GM12891 (cell line): ENCODE measurements at regions not wholly inside any gene's neighbourhood (a gene's known extent, or its start where the extent isn't known, plus 50 kb on each side); places are given as distances from the start of the nearest gene placed in this dataset.

Experiments
- DNase-seq: peaks from one replicate; pipeline ENCODE4 v3.0.0; 2011; ENCODE audit warnings: low spot score; ENCODE audit not compliant: insufficient read length
- FAIRE-seq: peaks from 2 replicates; lab custom pipeline; 2011; peaks lifted over from hg19 to GRCh38; lab: Jason Lieb, UNC
- PAX5 ChIP-seq: IDR thresholded peaks from 2 replicates; pipeline ENCODE4 v1.6.1; 2011; ENCODE audit warnings: low read length, moderate library complexity, mild to moderate bottlenecking; ENCODE audit not compliant: insufficient read depth, severe bottlenecking
- POLR2A ChIP-seq: IDR thresholded peaks from 2 replicates; pipeline ENCODE4 v1.6.1; 2011; ENCODE audit warnings: low read depth, low read length, control low read depth
- POLR2AphosphoS5 ChIP-seq: IDR thresholded peaks from 2 replicates; pipeline ENCODE4 v1.6.1; 2011; ENCODE audit warnings: low read depth, low read length, control low read depth
- POU2F2 ChIP-seq: IDR thresholded peaks from 2 replicates; pipeline ENCODE4 v1.6.1; 2011; ENCODE audit warnings: low read depth, mild to moderate bottlenecking, control low read depth, low read length, moderate library complexity
- SPI1 ChIP-seq: IDR thresholded peaks from 2 replicates; pipeline ENCODE4 v1.6.1; 2011; ENCODE audit warnings: low read depth, low read length, control low read depth
- TAF1 ChIP-seq: IDR thresholded peaks from 2 replicates; pipeline ENCODE4 v1.6.1; 2011; ENCODE audit warnings: low read depth, low read length, control low read depth

GRCh38 chr10:121409466-121410104 lies 188.7 kb downstream of the FGFR2 start:
- FAIRE-seq = no peak
- TF ChIP-seq TAF1 = no peak
- no peak for TF ChIP-seq POLR2AphosphoS5
- no peak for TF ChIP-seq PAX5
- no peak for TF ChIP-seq POLR2A
- no peak for TF ChIP-seq SPI1
- no peak for TF ChIP-seq POU2F2
- no peak for DNase-seq

- no peak for TF ChIP-seq POU2F2
- TF ChIP-seq TAF1 = no peak
- TF ChIP-seq POLR2A = no peak
- no peak for TF ChIP-seq POLR2AphosphoS5
- no peak for TF ChIP-seq PAX5
- no peak for TF ChIP-seq SPI1
- no peak for FAIRE-seq
- DNase-seq = no peak
These were observed 187.2 kb downstream of the FGFR2 start for GRCh38 chr10:121411004-121411403.

GRCh38 chr10:121413951-121414350 lies 184.3 kb downstream of the FGFR2 start:
- no peak for DNase-seq
- no peak for FAIRE-seq
- no peak for TF ChIP-seq TAF1
- no peak for TF ChIP-seq PAX5
- TF ChIP-seq POLR2AphosphoS5 = no peak
- no peak for TF ChIP-seq SPI1
- no peak for TF ChIP-seq POU2F2
- TF ChIP-seq POLR2A = no peak

- no peak for TF ChIP-seq TAF1
- TF ChIP-seq POLR2AphosphoS5 = no peak
- no peak for TF ChIP-seq SPI1
- no peak for TF ChIP-seq POU2F2
- TF ChIP-seq POLR2A = no peak
- TF ChIP-seq PAX5 = no peak
- DNase-seq (no peak), FAIRE-seq (no peak)
These were observed 183.7 kb downstream of the FGFR2 start for GRCh38 chr10:121414366-121415062.

- TF ChIP-seq PAX5 (no peak), POU2F2 (no peak), POLR2AphosphoS5 (no peak), SPI1 (no peak), POLR2A (no peak)
- no peak for DNase-seq
- no peak for FAIRE-seq
These were observed 183.2 kb downstream of the FGFR2 start for GRCh38 chr10:121415063-121415399.

GRCh38 chr10:121416071-121416470 lies 182.2 kb downstream of the FGFR2 start:
- FAIRE-seq = no peak
- no peak for DNase-seq
- TF ChIP-seq POLR2AphosphoS5 = no peak
- TF ChIP-seq TAF1 = no peak
- TF ChIP-seq PAX5 = no peak
- no peak for TF ChIP-seq POLR2A
- no peak for TF ChIP-seq POU2F2
- no peak for TF ChIP-seq SPI1

GRCh38 chr10:121417298-121417697 lies 180.9 kb downstream of the FGFR2 start:
- TF ChIP-seq POU2F2 (no peak), PAX5 (no peak), TAF1 (no peak), SPI1 (no peak), POLR2AphosphoS5 (no peak), POLR2A (no peak)
- FAIRE-seq = no peak
- DNase-seq = no peak

GRCh38 chr10:121418126-121418777 lies 180.0 kb downstream of the FGFR2 start:
- FAIRE-seq (no peak), DNase-seq (no peak)
- no peak for TF ChIP-seq TAF1
- TF ChIP-seq POLR2AphosphoS5 = no peak
- no peak for TF ChIP-seq POLR2A
- no peak for TF ChIP-seq SPI1
- TF ChIP-seq PAX5 = no peak
- no peak for TF ChIP-seq POU2F2

- no peak for FAIRE-seq
- DNase-seq = no peak
- TF ChIP-seq POLR2A = no peak
- no peak for TF ChIP-seq SPI1
- no peak for TF ChIP-seq PAX5
- no peak for TF ChIP-seq TAF1
- no peak for TF ChIP-seq POLR2AphosphoS5
- no peak for TF ChIP-seq POU2F2
These were observed 178.2 kb downstream of the FGFR2 start for GRCh38 chr10:121420006-121420405.
